ENCODE measurements at regions not wholly inside any gene's neighbourhood (a gene's known extent, or its start where the extent isn't known, plus 50 kb on each side); places are given as distances from the start of the nearest gene placed in this dataset.
"Not testable (repeated sequence)": the region's sequence is repeated elsewhere in the genome, so short reads cannot be mapped to it uniquely, and the experiment has no call there.

- no peaks in the 10 kb centered on the region for H3K9me3 Mint-ChIP-seq
- DNase-seq (ENCODE audit: low spot score in 2 of 2) (no peak), ATAC-seq (no peak)
- no peak overlapping the region for H3K27ac Mint-ChIP-seq
- H3K36me3 Mint-ChIP-seq: no peaks in the 10 kb centered on the region
- no peak overlapping the region for H3K4me3 Mint-ChIP-seq
- H3K4me1 Mint-ChIP-seq: peaks cover 5% of the 10 kb centered on the region
Measured at GRCh38 chr12:19614601-19615383, 175.5 kb downstream of the AEBP2 start.

GRCh38 chr12:19615384-19615725 is 176.1 kb downstream of the AEBP2 start:
- Mint-ChIP-seq H3K4me3 (no peak overlapping the region), H3K4me1 (peaks cover 5% of the 10 kb centered on the region), H3K27ac (no peak overlapping the region), H3K36me3 (no peaks in the 10 kb centered on the region), H3K9me3 (no peaks in the 10 kb centered on the region)
- no peak for ATAC-seq
- no peak for DNase-seq (ENCODE audit: low spot score in 2 of 2)

DNA sequence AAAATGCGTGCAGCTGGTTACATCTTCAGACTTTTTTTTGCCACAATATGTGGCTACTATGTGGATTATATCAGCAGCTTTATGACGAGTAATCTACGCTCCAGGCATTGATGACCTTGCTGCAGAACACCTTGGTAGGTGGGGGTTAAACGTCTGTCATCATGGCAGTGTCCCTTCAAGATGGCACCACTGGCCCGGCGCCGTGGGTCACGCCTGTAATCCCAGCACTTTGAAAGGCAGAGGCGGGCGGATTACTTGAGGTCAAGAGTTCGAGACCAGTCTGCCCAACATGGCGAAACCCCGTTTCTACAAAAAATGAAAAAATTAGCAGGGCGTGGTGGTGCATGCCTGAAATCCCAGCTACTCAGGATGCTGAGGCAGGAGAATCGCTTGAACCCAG is 177.5 kb downstream of the AEBP2 start:
- DNase-seq (ENCODE audit: low spot score in 2 of 2): no peak
- no peak overlapping the region for H3K27ac Mint-ChIP-seq
- no peak for ATAC-seq
- H3K9me3 Mint-ChIP-seq: no peaks in the 10 kb centered on the region
- H3K4me3 Mint-ChIP-seq: no peak overlapping the region
- peaks cover 5% of the 10 kb centered on the region for H3K4me1 Mint-ChIP-seq
- H3K36me3 Mint-ChIP-seq: no peaks in the 10 kb centered on the region

DNA sequence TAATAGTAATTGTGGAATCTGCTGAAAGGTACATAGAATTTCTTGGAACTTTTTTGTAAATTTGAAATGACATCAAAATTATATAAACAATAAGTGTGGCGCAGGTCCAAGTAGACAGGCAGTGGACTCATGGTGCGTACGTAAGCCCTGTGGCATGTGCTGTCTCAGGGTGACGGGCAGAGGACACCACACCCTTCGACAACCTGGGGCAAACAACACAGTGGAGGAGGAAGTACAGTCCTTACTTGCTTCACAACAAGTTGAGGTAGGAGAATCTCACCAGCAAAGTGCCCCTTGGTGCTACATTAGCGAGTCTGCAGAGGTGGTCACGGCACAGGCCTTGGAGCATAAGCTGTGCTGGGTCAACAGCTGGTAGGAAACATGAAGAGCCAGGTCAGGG is 180.9 kb downstream of the AEBP2 start:
- Mint-ChIP-seq H3K9me3 (no peaks in the 10 kb centered on the region), H3K4me1 (peaks cover 11% of the 10 kb centered on the region), H3K36me3 (no peaks in the 10 kb centered on the region), H3K27ac (no peak overlapping the region), H3K4me3 (no peak overlapping the region)
- no peak for DNase-seq (ENCODE audit: low spot score in 2 of 2)
- ATAC-seq: no peak

DNA sequence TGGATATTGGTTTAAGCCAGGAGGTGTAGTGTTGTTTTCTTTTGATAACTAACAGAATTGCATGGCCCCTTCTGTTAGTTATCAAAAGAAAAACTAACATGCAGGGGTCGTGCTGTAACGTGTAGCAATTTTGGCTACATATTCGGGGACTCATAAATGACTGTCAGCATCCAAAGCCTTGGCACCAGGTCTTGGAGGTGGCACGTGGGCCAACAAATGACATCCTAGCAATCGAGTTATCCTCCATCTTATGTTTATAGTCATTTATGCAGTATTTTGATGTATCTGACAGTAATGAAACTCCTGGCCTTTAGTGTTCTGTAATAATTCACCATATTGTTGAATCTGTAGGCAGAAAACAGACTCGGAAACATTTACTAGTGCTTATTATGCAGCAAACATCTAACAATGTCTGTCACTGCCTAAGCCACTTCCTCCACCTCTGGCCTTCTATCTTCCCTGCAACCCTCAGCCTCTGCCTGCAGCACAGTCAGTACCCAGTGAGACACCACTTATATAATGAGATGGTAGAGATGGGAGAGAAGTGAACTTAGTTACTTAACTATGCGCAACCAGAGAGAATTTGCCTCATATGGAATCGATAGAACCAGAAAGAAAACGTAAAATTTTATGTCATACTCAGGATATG is 184.6 kb downstream of the AEBP2 start:
- Mint-ChIP-seq H3K36me3 (no peaks in the 10 kb centered on the region), H3K27ac (no peak overlapping the region), H3K9me3 (no peaks in the 10 kb centered on the region), H3K4me3 (no peak overlapping the region), H3K4me1 (peaks cover 6% of the 10 kb centered on the region)
- no peak for DNase-seq (ENCODE audit: low spot score in 2 of 2)
- peak; percentile 67 for ATAC-seq

GRCh38 chr12:19624491-19624890 is 185.2 kb downstream of the AEBP2 start:
- no peaks in the 10 kb centered on the region for H3K9me3 Mint-ChIP-seq
- DNase-seq (ENCODE audit: low spot score in 2 of 2) (no peak), ATAC-seq (no peak)
- no peaks in the 10 kb centered on the region for H3K36me3 Mint-ChIP-seq
- H3K27ac Mint-ChIP-seq: no peak overlapping the region
- H3K4me1 Mint-ChIP-seq: peaks cover 6% of the 10 kb centered on the region
- H3K4me3 Mint-ChIP-seq: no peak overlapping the region

DNA sequence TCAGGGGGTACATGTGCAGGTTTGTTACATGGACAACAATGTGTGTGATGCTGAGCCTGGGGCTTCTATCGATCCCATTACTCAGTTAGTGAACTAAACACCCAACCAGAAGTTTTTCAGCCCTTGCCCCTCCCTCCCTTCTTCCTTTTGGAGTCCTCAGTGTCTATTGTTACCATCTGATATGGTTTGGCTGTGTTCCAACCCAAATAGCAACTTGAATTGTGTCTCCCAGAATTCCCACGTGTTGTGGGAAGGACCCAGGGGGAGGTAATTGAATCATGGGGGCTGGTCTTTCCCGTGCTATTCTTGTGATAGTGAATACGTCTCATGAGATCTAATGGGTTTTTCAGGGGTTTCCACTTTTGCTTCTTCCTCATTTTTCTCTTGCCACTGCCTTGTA is 186.3 kb downstream of the AEBP2 start:
- H3K4me1 Mint-ChIP-seq; DNase-seq (ENCODE audit: low spot score in 2 of 2); ATAC-seq; H3K4me3 Mint-ChIP-seq; H3K9me3 Mint-ChIP-seq; H3K36me3 Mint-ChIP-seq; H3K27ac Mint-ChIP-seq: not testable (repeated sequence)

DNA sequence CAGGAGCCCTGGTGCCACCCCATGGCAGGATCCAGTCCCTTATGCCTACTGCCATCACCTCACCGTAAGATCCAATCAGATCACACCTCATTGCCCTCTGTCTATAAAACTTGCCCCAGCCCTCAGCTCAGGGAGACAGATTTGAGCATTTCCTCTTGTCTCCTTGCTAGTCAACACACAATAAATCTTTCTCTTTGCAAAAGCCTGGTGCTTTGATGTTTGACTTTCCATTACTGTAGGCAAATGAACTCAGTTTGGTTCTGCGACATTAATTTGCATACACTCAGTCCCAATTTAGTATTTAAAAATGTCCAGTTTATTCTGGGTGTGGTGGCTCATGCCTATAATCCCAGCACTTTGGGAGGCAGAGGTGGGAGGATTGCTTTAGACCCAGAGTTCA is 188.4 kb downstream of the AEBP2 start:
- Mint-ChIP-seq H3K36me3 (no peaks in the 10 kb centered on the region), H3K4me3 (no peak overlapping the region), H3K9me3 (no peaks in the 10 kb centered on the region), H3K4me1 (peaks cover 12% of the 10 kb centered on the region), H3K27ac (no peak overlapping the region)
- ATAC-seq (no peak), DNase-seq (ENCODE audit: low spot score in 2 of 2) (no peak)

DNA sequence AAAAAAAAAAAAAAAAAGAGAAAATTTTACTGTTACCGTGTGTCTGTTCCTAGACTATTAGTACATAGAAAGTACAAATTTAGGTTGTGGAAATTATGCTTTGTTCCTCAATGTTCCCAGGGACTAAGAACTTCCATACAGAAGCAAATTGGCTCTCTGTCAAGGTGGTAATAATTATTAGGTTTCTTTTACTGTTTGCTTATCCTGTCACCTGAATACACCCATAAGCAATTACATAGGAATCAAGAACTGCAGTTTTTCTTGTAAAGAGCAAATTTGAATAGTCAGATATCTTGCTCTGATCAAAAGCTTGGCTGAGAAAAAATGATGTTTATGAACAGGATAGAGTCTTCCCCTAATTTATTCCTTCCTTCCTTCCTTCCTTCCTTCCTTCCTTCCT is 191.2 kb downstream of the AEBP2 start:
- H3K4me1 Mint-ChIP-seq: peaks cover 6% of the 10 kb centered on the region
- no peak overlapping the region for H3K27ac Mint-ChIP-seq
- no peak overlapping the region for H3K4me3 Mint-ChIP-seq

DNA sequence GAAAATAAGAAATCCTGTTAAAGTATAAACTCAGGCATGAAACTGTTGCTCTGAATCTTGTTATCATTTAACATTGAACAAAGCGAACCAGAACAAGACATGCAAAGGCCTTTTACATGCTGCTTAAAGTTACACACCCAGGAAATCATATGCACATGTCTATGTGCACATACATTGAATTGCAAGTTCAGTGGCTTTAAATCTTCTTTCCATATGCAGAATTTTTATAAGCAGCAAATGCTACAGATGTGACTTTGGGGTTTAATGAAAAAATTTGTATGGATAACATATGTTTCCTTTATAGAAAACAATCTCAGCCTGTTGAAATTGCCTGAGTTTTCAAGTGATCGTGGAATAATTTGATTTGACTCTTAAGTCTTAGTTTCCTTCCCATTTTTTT is 193.9 kb downstream of the AEBP2 start:
- Mint-ChIP-seq H3K9me3 (no peaks in the 10 kb centered on the region), H3K4me1 (peaks cover 6% of the 10 kb centered on the region), H3K36me3 (no peaks in the 10 kb centered on the region), H3K27ac (no peak overlapping the region), H3K4me3 (no peak overlapping the region)
- no peak for DNase-seq (ENCODE audit: low spot score in 2 of 2)
- ATAC-seq: no peak

More for the DNA sequence above, 191.2 kb downstream of the AEBP2 start:
- Mint-ChIP-seq H3K36me3 (no peaks in the 10 kb centered on the region), H3K9me3 (no peaks in the 10 kb centered on the region)
- no peak for DNase-seq (ENCODE audit: low spot score in 2 of 2)
- ATAC-seq: no peak

- DNase-seq (ENCODE audit: low spot score in 2 of 2): no peak
- Mint-ChIP-seq H3K4me1 (peaks cover 6% of the 10 kb centered on the region), H3K27ac (no peak overlapping the region), H3K36me3 (no peaks in the 10 kb centered on the region), H3K9me3 (no peaks in the 10 kb centered on the region), H3K4me3 (no peak overlapping the region)
- ATAC-seq: no peak
Measured at GRCh38 chr12:19633641-19634040, 194.3 kb downstream of the AEBP2 start.

GRCh38 chr12:19639781-19640415 is 200.6 kb downstream of the AEBP2 start:
- Mint-ChIP-seq H3K9me3 (no peaks in the 10 kb centered on the region), H3K4me3 (no peak overlapping the region), H3K27ac (no peak overlapping the region), H3K36me3 (no peaks in the 10 kb centered on the region), H3K4me1 (no peaks in the 10 kb centered on the region)
- no peak for DNase-seq (ENCODE audit: low spot score in 2 of 2)
- ATAC-seq: no peak

DNA sequence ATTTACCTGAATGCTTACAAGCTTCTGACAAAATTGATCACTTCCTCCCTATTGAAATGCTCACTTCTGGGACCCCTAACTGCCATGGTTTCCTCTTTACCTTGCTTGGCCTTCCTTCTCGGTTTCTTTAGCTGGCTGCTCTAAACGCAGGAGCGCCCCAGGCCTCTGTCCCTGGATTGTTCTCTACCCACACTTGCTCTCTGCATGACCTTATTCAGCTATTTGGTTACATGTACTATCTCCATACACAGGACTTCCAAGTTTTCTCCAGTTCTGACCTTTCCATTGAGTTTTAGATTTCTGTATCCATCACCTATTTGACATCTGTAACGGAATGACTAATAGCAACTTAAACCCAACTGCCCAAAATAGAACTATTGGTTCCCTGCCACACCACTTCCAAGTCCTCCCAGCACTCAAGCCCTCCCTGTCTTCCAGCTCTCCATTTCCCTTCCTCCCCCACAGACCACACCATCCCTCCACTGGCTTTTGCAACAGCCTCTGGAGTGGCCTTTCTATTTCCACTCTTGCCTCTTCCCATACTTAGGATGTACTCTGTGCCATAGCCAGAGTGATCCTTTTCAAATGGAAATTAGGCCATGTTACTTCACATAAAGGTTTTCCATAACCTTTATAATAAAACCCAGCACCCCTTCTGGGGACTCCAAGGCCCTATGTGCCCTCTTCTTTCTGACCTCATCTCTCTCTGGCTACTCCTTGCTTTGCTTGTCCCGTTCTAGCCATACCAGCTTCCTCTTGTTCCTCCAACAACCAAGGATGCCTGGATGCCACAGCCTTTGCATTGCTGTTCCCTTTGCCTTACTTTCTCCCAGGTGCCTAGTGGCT is 202.2 kb downstream of the AEBP2 start:
- Mint-ChIP-seq H3K27ac (no peak overlapping the region), H3K4me1 (no peaks in the 10 kb centered on the region), H3K9me3 (peaks cover 4% of the 10 kb centered on the region), H3K36me3 (no peaks in the 10 kb centered on the region), H3K4me3 (no peak overlapping the region)
- DNase-seq (ENCODE audit: low spot score in 2 of 2) (no peak), ATAC-seq (no peak)

DNA sequence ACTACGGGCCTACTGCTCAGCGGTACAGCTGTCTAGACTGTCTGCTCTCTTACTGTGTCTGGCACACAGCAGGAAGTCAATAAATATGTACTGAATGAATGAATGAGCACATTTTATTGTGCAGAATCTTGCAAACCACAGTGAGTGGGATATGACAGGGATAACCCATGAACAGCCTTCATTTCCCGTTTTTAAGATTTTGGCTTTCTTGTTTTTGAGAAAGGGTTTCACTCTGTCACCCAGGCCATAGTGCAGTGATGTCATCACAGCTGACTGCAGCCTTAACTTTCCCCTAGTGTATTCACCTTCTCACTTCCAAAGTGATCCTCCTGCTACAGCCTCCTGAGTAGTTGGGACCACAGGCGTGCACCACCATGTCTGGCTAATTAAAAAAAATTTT is 203.1 kb downstream of the AEBP2 start:
- DNase-seq (ENCODE audit: low spot score in 2 of 2) (no peak), ATAC-seq (no peak)
- H3K27ac Mint-ChIP-seq: no peak overlapping the region
- H3K9me3 Mint-ChIP-seq: peaks cover 4% of the 10 kb centered on the region
- no peaks in the 10 kb centered on the region for H3K4me1 Mint-ChIP-seq
- no peak overlapping the region for H3K4me3 Mint-ChIP-seq
- no peaks in the 10 kb centered on the region for H3K36me3 Mint-ChIP-seq

DNA sequence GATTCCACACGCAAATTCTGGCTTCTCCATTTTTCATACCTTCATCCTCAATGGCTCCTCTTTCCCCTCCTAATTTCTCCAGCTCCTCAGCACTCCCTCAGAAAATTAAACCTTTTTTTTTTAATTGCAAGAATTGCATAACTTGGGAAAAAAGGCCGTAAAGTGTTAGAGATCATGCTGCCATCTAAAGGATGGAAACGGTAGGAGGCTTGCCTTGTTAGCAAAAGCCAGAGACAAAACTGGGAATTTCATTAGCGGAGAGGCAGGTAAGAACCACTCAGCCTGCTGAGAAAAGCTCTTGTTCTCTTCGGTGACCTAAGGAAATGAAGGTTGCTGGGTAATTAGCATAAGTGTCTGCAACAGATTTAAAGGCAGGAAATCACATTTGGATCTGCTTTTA is 204.3 kb downstream of the AEBP2 start:
- H3K27ac Mint-ChIP-seq: no peak overlapping the region
- no peaks in the 10 kb centered on the region for H3K4me1 Mint-ChIP-seq
- H3K36me3 Mint-ChIP-seq: no peaks in the 10 kb centered on the region
- no peak overlapping the region for H3K4me3 Mint-ChIP-seq
- peaks cover 4% of the 10 kb centered on the region for H3K9me3 Mint-ChIP-seq
- DNase-seq (ENCODE audit: low spot score in 2 of 2) (no peak), ATAC-seq (no peak)
